ENCODE measurements at regions not wholly inside any gene's neighbourhood (a gene's known extent, or its start where the extent isn't known, plus 50 kb on each side); places are given as distances from the start of the nearest gene placed in this dataset.
A peak's percentile ranks its signal among the peaks of the same experiment; 100 is the strongest.

GRCh38 chr2:41970988-41971660 lies 76.7 kb upstream of the PKDCC start:
- WGBS, 5 donors: 75 to 88% (median 84%) methylated on average over 8 of the region's 8 CpGs

GRCh38 chr2:41972179-41972578 lies 75.6 kb upstream of the PKDCC start:
- no peak for TF ChIP-seq CTCF (IDR thresholded peaks at IDR 0.05)
- no peak for TF ChIP-seq POLR2AphosphoS5 (IDR thresholded peaks at IDR 0.05)
- TF ChIP-seq EP300 (IDR thresholded peaks at IDR 0.05): no peak
- no peak for TF ChIP-seq POLR2A (IDR thresholded peaks at IDR 0.05)
- 93 to 100% (median 97%) methylated on average over 2 of the region's 2 CpGs for WGBS, 5 donors
- Histone ChIP-seq H3K4me3 (no peak overlapping the region), H3K27me3 (no peaks in the 10 kb centered on the region), H3K36me3 (no peaks in the 10 kb centered on the region), H3K4me1 (peaks cover 0 to 13% (median 11%) of the 10 kb centered on the region in 4 donors), H3K27ac (no peak overlapping the region), H3K9me3 (no peaks in the 10 kb centered on the region)
- DNase-seq: no peak
- intact Hi-C loops (cut with DNase I; ENCODE audit: low total_unique reads): no loop called here

More at GRCh38 chr2:41970988-41971660, 76.7 kb upstream of the PKDCC start:
- Histone ChIP-seq H3K9me3 (no peaks in the 10 kb centered on the region), H3K4me1 (peaks cover 7 to 24% (median 21%) of the 10 kb centered on the region in 4 donors), H3K27me3 (no peaks in the 10 kb centered on the region), H3K27ac (no peak overlapping the region), H3K36me3 (no peaks in the 10 kb centered on the region), H3K4me3 (no peak overlapping the region)
- intact Hi-C loops (cut with DNase I; ENCODE audit: low total_unique reads): no loop called here
- no peak for TF ChIP-seq CTCF (IDR thresholded peaks at IDR 0.05)
- TF ChIP-seq POLR2A (IDR thresholded peaks at IDR 0.05): no peak
- no peak for TF ChIP-seq EP300 (IDR thresholded peaks at IDR 0.05)
- TF ChIP-seq POLR2AphosphoS5 (IDR thresholded peaks at IDR 0.05): no peak
- DNase-seq: peak in 1 of 2 donors; percentile 51

- intact Hi-C loops (cut with DNase I; ENCODE audit: low total_unique reads): no loop called here
- WGBS, 5 donors: 80 to 94% (median 83%) methylated on average over 5 to 8 of the region's 8 CpGs
- Histone ChIP-seq H3K9me3 (no peaks in the 10 kb centered on the region), H3K27ac (no peak overlapping the region), H3K36me3 (no peaks in the 10 kb centered on the region), H3K4me1 (peaks cover 0 to 7% (median 5%) of the 10 kb centered on the region in 4 donors), H3K4me3 (no peak overlapping the region), H3K27me3 (no peaks in the 10 kb centered on the region)
- DNase-seq: no peak
- TF ChIP-seq POLR2AphosphoS5 (IDR thresholded peaks at IDR 0.05) (no peak), POLR2A (IDR thresholded peaks at IDR 0.05) (no peak), EP300 (IDR thresholded peaks at IDR 0.05) (no peak)
Measured at GRCh38 chr2:41972819-41973218, 75.0 kb upstream of the PKDCC start.

- H3K27ac ChIP-seq: no peak overlapping the region
- H3K36me3 ChIP-seq: no peaks in the 10 kb centered on the region
- H3K4me3 ChIP-seq: no peak overlapping the region
- DNase-seq: no peak
- 61 to 80% (median 77%) methylated on average over 4 of the region's 4 CpGs for WGBS, 5 donors
- TF ChIP-seq POLR2A (IDR thresholded peaks at IDR 0.05): no peak
- no peak for TF ChIP-seq POLR2AphosphoS5 (IDR thresholded peaks at IDR 0.05)
- TF ChIP-seq EP300 (IDR thresholded peaks at IDR 0.05): no peak
- no peak for TF ChIP-seq CTCF (IDR thresholded peaks at IDR 0.05)
- no peaks in the 10 kb centered on the region for H3K9me3 ChIP-seq
- intact Hi-C loops (cut with DNase I; ENCODE audit: low total_unique reads): no loop called here
- no peaks in the 10 kb centered on the region for H3K4me1 ChIP-seq
- H3K27me3 ChIP-seq: no peaks in the 10 kb centered on the region
Measured at GRCh38 chr2:41973871-41974270, 74.0 kb upstream of the PKDCC start.

GRCh38 chr2:41981417-41981816 lies 66.4 kb upstream of the PKDCC start:
- 53 to 79% (median 73%) methylated on average over 1 of the region's 1 CpG for WGBS, 5 donors
- intact Hi-C loops (cut with DNase I; ENCODE audit: low total_unique reads): no loop called here
- no peak for DNase-seq

More at GRCh38 chr2:41981417-41981816, 66.4 kb upstream of the PKDCC start:
- no peak for TF ChIP-seq CTCF (IDR thresholded peaks at IDR 0.05)
- TF ChIP-seq EP300 (IDR thresholded peaks at IDR 0.05): no peak
- TF ChIP-seq POLR2AphosphoS5 (IDR thresholded peaks at IDR 0.05): no peak
- TF ChIP-seq POLR2A (IDR thresholded peaks at IDR 0.05): no peak
- Histone ChIP-seq H3K4me1 (no peaks in the 10 kb centered on the region), H3K36me3 (no peaks in the 10 kb centered on the region), H3K27me3 (no peaks in the 10 kb centered on the region), H3K4me3 (no peak overlapping the region), H3K27ac (no peak overlapping the region), H3K9me3 (no peaks in the 10 kb centered on the region)

Data from stomach (tissue), 8 donors.